ENCODE measurements at regions not wholly inside any gene's neighbourhood (a gene's known extent, or its start where the extent isn't known, plus 50 kb on each side); places are given as distances from the start of the nearest gene placed in this dataset.

DNA sequence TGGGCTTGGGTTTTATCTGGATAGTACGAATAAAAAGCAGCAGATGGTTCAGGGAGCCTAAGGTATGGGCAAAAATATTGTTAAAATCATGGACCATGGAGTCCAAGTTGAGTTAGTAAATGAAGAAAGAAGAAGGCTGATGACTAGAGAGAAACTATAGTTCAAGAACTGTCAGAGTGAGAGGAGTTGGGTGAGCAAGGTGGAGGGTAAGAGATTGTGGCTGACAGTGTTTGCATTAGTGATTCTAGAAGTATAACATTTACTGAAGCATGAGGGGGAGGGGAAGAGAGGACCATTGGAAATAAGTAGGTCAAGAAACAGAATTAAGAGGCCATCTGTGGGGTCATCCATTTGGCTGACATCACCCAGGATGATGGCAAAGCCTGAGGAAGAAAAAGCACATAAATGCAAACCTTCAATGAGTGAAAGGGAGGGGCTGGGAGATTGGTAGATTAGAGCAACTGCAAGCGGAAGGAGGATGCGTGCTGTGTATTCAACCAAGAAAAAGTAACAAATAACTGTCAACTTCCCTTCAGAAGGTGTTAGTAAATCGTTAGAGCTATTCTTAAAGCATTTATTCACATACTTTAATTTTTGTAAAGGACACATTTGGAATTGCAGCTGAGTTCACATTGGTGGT lies 392.8 kb downstream of the TSN start:
- TF ChIP-seq, protein P1, sequence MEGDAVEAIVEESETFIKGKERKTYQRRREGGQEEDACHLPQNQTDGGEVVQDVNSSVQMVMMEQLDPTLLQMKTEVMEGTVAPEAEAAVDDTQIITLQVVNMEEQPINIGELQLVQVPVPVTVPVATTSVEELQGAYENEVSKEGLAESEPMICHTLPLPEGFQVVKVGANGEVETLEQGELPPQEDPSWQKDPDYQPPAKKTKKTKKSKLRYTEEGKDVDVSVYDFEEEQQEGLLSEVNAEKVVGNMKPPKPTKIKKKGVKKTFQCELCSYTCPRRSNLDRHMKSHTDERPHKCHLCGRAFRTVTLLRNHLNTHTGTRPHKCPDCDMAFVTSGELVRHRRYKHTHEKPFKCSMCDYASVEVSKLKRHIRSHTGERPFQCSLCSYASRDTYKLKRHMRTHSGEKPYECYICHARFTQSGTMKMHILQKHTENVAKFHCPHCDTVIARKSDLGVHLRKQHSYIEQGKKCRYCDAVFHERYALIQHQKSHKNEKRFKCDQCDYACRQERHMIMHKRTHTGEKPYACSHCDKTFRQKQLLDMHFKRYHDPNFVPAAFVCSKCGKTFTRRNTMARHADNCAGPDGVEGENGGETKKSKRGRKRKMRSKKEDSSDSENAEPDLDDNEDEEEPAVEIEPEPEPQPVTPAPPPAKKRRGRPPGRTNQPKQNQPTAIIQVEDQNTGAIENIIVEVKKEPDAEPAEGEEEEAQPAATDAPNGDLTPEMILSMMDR (conservative IDR thresholded peaks at IDR 0.05), result no peak
- TF ChIP-seq EZH2 (IDR thresholded peaks at IDR 0.05; ENCODE audit: low read depth), result no peak

Measured in PC-9 (cell line).